ENCODE measurements at regions not wholly inside any gene's neighbourhood (a gene's known extent, or its start where the extent isn't known, plus 50 kb on each side); places are given as distances from the start of the nearest gene placed in this dataset.

DNA sequence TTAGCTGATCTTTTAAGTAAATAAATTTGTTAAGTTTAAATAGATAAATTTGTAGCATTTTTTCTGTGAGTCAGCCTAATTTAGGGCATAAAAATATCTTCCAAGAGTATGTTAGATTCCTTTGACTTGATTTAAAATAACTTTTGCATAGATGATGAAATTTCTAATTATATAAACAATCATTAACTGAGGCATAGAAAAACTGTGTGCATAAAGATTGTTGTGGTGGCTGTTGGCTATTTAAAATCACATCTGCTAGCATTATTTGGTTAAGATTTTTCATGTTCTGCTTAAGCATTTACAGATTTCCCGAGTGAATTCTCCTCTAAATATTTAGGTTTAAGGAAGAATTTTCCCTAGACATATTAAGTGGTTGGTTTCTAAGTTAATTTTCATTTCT lies 223.2 kb downstream of the FSCB start:
- Histone ChIP-seq H3F3A (ENCODE audit: low read length, unreplicated experiment) (no peaks in the 10 kb centered on the region), H3K4me2 (ENCODE audit: low read length) (no peak overlapping the region), H3K9me3 (ENCODE audit: low read length) (no peaks in the 10 kb centered on the region), H3K79me2 (ENCODE audit: low read length) (no peaks in the 10 kb centered on the region), H3K4me3 (ENCODE audit: low read length) (no peak overlapping the region), H3K27me3 (ENCODE audit: low read length) (no peaks in the 10 kb centered on the region), H2AFZ (ENCODE audit: low read length) (no peak overlapping the region), H3K4me1 (ENCODE audit: insufficient read depth, low read length) (no peaks in the 10 kb centered on the region), H3K9me2 (replicated peaks; ENCODE audit: low read length) (no peaks in the 10 kb centered on the region), H3K9ac (ENCODE audit: low read length) (no peak overlapping the region), H3K27ac (ENCODE audit: low read length) (no peak overlapping the region), H3K36me3 (ENCODE audit: low read depth, low read length) (no peaks in the 10 kb centered on the region), H4K20me1 (ENCODE audit: low read length) (no peaks in the 10 kb centered on the region)
- DNase-seq (no peak), ATAC-seq (no peak)
- CTCF ChIA-PET, result no interaction called here
- no TSS peak for BruUV-seq (replicated peaks)
- POLR2A ChIA-PET (ENCODE audit: unreplicated experiment), result no interaction called here
- intact Hi-C loops (cut with micrococcal nuclease), result no loop called here
- TF ChIP-seq, protein P1, sequence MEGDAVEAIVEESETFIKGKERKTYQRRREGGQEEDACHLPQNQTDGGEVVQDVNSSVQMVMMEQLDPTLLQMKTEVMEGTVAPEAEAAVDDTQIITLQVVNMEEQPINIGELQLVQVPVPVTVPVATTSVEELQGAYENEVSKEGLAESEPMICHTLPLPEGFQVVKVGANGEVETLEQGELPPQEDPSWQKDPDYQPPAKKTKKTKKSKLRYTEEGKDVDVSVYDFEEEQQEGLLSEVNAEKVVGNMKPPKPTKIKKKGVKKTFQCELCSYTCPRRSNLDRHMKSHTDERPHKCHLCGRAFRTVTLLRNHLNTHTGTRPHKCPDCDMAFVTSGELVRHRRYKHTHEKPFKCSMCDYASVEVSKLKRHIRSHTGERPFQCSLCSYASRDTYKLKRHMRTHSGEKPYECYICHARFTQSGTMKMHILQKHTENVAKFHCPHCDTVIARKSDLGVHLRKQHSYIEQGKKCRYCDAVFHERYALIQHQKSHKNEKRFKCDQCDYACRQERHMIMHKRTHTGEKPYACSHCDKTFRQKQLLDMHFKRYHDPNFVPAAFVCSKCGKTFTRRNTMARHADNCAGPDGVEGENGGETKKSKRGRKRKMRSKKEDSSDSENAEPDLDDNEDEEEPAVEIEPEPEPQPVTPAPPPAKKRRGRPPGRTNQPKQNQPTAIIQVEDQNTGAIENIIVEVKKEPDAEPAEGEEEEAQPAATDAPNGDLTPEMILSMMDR (conservative IDR thresholded peaks at IDR 0.05; ENCODE audit: low read depth, low read length), result no peak
- no peak for TF ChIP-seq EZH2 (IDR thresholded peaks at IDR 0.05; ENCODE audit: low read length, unreplicated experiment)
- TF ChIP-seq EZH2phosphoT487 (IDR thresholded peaks at IDR 0.05; ENCODE audit: borderline replicate concordance, low read length), result no peak

- ChIA-PET CTCF (no interaction called here), POLR2A (ENCODE audit: unreplicated experiment) (no interaction called here)
- DNase-seq (no peak), ATAC-seq (no peak)
- no peaks in the 10 kb centered on the region for H3K27me3 ChIP-seq (ENCODE audit: low read length)
- H3K4me3 ChIP-seq (ENCODE audit: low read length), result no peak overlapping the region
- H3K27ac ChIP-seq (ENCODE audit: low read length), result no peak overlapping the region
- H3K36me3 ChIP-seq (ENCODE audit: low read depth, low read length), result no peaks in the 10 kb centered on the region
- H3K79me2 ChIP-seq (ENCODE audit: low read length), result no peaks in the 10 kb centered on the region
- no peak overlapping the region for H2AFZ ChIP-seq (ENCODE audit: low read length)
- no peaks in the 10 kb centered on the region for H3F3A ChIP-seq (ENCODE audit: low read length, unreplicated experiment)
- no peak for TF ChIP-seq EZH2phosphoT487 (IDR thresholded peaks at IDR 0.05; ENCODE audit: borderline replicate concordance, low read length)
- no peak for TF ChIP-seq EZH2 (IDR thresholded peaks at IDR 0.05; ENCODE audit: low read length, unreplicated experiment)
- TF ChIP-seq, protein P1 (conservative IDR thresholded peaks at IDR 0.05; ENCODE audit: low read depth, low read length), result no peak
- intact Hi-C loops (cut with micrococcal nuclease), result no loop called here
- H3K9me2 ChIP-seq (replicated peaks; ENCODE audit: low read length), result no peaks in the 10 kb centered on the region
- H3K4me1 ChIP-seq (ENCODE audit: insufficient read depth, low read length), result no peaks in the 10 kb centered on the region
- no peak overlapping the region for H3K9ac ChIP-seq (ENCODE audit: low read length)
- no peaks in the 10 kb centered on the region for H4K20me1 ChIP-seq (ENCODE audit: low read length)
- H3K4me2 ChIP-seq (ENCODE audit: low read length), result no peak overlapping the region
- no TSS peak for BruUV-seq (replicated peaks)
- H3K9me3 ChIP-seq (ENCODE audit: low read length), result no peaks in the 10 kb centered on the region
These were observed 227.7 kb downstream of the FSCB start for GRCh38 chr14:44279357-44279756.

GRCh38 chr14:44271637-44272036 lies 235.4 kb downstream of the FSCB start:
- no peak for DNase-seq
- CTCF ChIA-PET, result no interaction called here
- no peaks in the 10 kb centered on the region for H3K9me2 ChIP-seq (replicated peaks; ENCODE audit: low read length)

More at GRCh38 chr14:44271637-44272036, 235.4 kb downstream of the FSCB start:
- no peak overlapping the region for H3K9ac ChIP-seq (ENCODE audit: low read length)
- H3K79me2 ChIP-seq (ENCODE audit: low read length), result no peaks in the 10 kb centered on the region
- no TSS peak for BruUV-seq (replicated peaks)
- POLR2A ChIA-PET (ENCODE audit: unreplicated experiment), result no interaction called here
- H2AFZ ChIP-seq (ENCODE audit: low read length), result no peak overlapping the region
- no peak overlapping the region for H3K4me3 ChIP-seq (ENCODE audit: low read length)
- no peak for ATAC-seq
- no peaks in the 10 kb centered on the region for H3F3A ChIP-seq (ENCODE audit: low read length, unreplicated experiment)
- no peak for TF ChIP-seq EZH2phosphoT487 (IDR thresholded peaks at IDR 0.05; ENCODE audit: borderline replicate concordance, low read length)
- TF ChIP-seq, protein P1 (conservative IDR thresholded peaks at IDR 0.05; ENCODE audit: low read depth, low read length), result no peak
- H4K20me1 ChIP-seq (ENCODE audit: low read length), result no peaks in the 10 kb centered on the region
- intact Hi-C loops (cut with micrococcal nuclease), result no loop called here
- no peaks in the 10 kb centered on the region for H3K9me3 ChIP-seq (ENCODE audit: low read length)
- no peak overlapping the region for H3K27ac ChIP-seq (ENCODE audit: low read length)
- no peaks in the 10 kb centered on the region for H3K4me1 ChIP-seq (ENCODE audit: insufficient read depth, low read length)
- no peaks in the 10 kb centered on the region for H3K36me3 ChIP-seq (ENCODE audit: low read depth, low read length)
- no peak overlapping the region for H3K4me2 ChIP-seq (ENCODE audit: low read length)
- H3K27me3 ChIP-seq (ENCODE audit: low read length), result no peaks in the 10 kb centered on the region

Measured in PC-3 (cell line).